AG10803 (cell line): ENCODE measurements at regions not wholly inside any gene's neighbourhood (a gene's known extent, or its start where the extent isn't known, plus 50 kb on each side); places are given as distances from the start of the nearest gene placed in this dataset.
A peak's percentile ranks its signal among the peaks of the same experiment; 100 is the strongest.

Experiments
- DNase-seq: peaks from one replicate; pipeline ENCODE4 v3.0.0; 2010; ENCODE audit warnings: low read depth
- H3K4me3 ChIP-seq: 2 replicates; pipeline ENCODE4 v1.5.1; 2011; ENCODE audit warnings: mild to moderate bottlenecking, low read length, control low read depth
- CTCF ChIP-seq: conservative IDR thresholded peaks from 2 replicates; pipeline ENCODE4 v1.5.1; 2011; ENCODE audit warnings: mild to moderate bottlenecking, low read length, control low read depth, inconsistent platforms

GRCh38 chr6:14827354-14827753, 418.5 kb upstream of the JARID2 start:
- H3K4me3 ChIP-seq = no peak overlapping the region
- no peak for TF ChIP-seq CTCF
- no peak for DNase-seq

GRCh38 chr6:14828201-14828611, 417.7 kb upstream of the JARID2 start:
- no peak overlapping the region for H3K4me3 ChIP-seq
- TF ChIP-seq CTCF = no peak
- DNase-seq = no peak

- H3K4me3 ChIP-seq = no peak overlapping the region
- no peak for TF ChIP-seq CTCF
- no peak for DNase-seq
Observed at GRCh38 chr6:14831070-14831469, 414.8 kb upstream of the JARID2 start.

GRCh38 chr6:14831937-14832336, 413.9 kb upstream of the JARID2 start:
- H3K4me3 ChIP-seq = no peak overlapping the region
- TF ChIP-seq CTCF = no peak
- no peak for DNase-seq

GRCh38 chr6:14832427-14832826, 413.4 kb upstream of the JARID2 start:
- TF ChIP-seq CTCF = no peak
- no peak overlapping the region for H3K4me3 ChIP-seq
- no peak for DNase-seq

- no peak for TF ChIP-seq CTCF
- H3K4me3 ChIP-seq = no peak overlapping the region
- peak; percentile 3 for DNase-seq
Observed at GRCh38 chr6:14834851-14835530, 410.9 kb upstream of the JARID2 start.

GRCh38 chr6:14837435-14837834, 408.4 kb upstream of the JARID2 start:
- H3K4me3 ChIP-seq = no peak overlapping the region
- TF ChIP-seq CTCF = no peak
- no peak for DNase-seq
